Omental fat pad (tissue), 3 donors: ENCODE measurements at regions not wholly inside any gene's neighbourhood (a gene's known extent, or its start where the extent isn't known, plus 50 kb on each side); places are given as distances from the start of the nearest gene placed in this dataset.

Experiments used
- ATAC-seq: fragments of 150-250 bp; one replicate; pipeline ENCODE4 v1.9.1; 2016; ENCODE audit warnings: mild to moderate bottlenecking, moderate library complexity; ENCODE audit not compliant: low FRiP score
- DNase-seq: peaks from one replicate; pipeline ENCODE4 v3.0.0-alpha.2; 2019; ENCODE audit warnings: low spot score
- CTCF ChIP-seq, 3 donors: fragments of 450-650 bp; IDR thresholded peaks; one replicate each; pipeline ENCODE4 v1.5.1; 2016 to 2017; ENCODE audit warnings: antibody characterized with exemption in 3 of 3, mild to moderate bottlenecking in 3 of 3, moderate library complexity in 2 of 3

GRCh38 chr2:120508567-120509041, 162.7 kb downstream of the INHBB start:
- DNase-seq (no peak), ATAC-seq (no peak)
- no peak for TF ChIP-seq CTCF (IDR thresholded peaks at IDR 0.05)

GRCh38 chr2:120509213-120509815, 163.4 kb downstream of the INHBB start:
- ATAC-seq = no peak
- no peak for TF ChIP-seq CTCF (IDR thresholded peaks at IDR 0.05)
- DNase-seq = no peak

- TF ChIP-seq CTCF (IDR thresholded peaks at IDR 0.05) = no peak
- DNase-seq (no peak), ATAC-seq (no peak)
These were observed 164.2 kb downstream of the INHBB start for GRCh38 chr2:120509991-120510735.

GRCh38 chr2:120510751-120511395, 164.9 kb downstream of the INHBB start:
- ATAC-seq = no peak
- TF ChIP-seq CTCF (IDR thresholded peaks at IDR 0.05) = no peak
- DNase-seq = no peak

- ATAC-seq (no peak), DNase-seq (no peak)
- TF ChIP-seq CTCF (IDR thresholded peaks at IDR 0.05) = no peak
These were observed 165.6 kb downstream of the INHBB start for GRCh38 chr2:120511536-120511935.

GRCh38 chr2:120511947-120512710, 166.2 kb downstream of the INHBB start:
- ATAC-seq = no peak

More at GRCh38 chr2:120511947-120512710, 166.2 kb downstream of the INHBB start:
- TF ChIP-seq CTCF (IDR thresholded peaks at IDR 0.05) = no peak
- DNase-seq = no peak
